ENCODE measurements at regions not wholly inside any gene's neighbourhood (a gene's known extent, or its start where the extent isn't known, plus 50 kb on each side); places are given as distances from the start of the nearest gene placed in this dataset.

GRCh38 chr13:82661126-82661525, 1221.1 kb downstream of the SLITRK1 start:
- no TSS peak for BruUV-seq (replicated peaks)
- no peak overlapping the region for H3K9ac ChIP-seq (ENCODE audit: low read depth, low read length)
- H3K4me3 ChIP-seq (ENCODE audit: insufficient read depth, low read depth, low read length): no peak overlapping the region
- H4K5ac ChIP-seq (ENCODE audit: low read depth, low read length): no peak overlapping the region
- no peak overlapping the region for H2AK5ac ChIP-seq (ENCODE audit: low read depth, low read length)
- no peak overlapping the region for H3K14ac ChIP-seq (replicated peaks; ENCODE audit: low read depth, low read length)
- TF ChIP-seq, protein P1, sequence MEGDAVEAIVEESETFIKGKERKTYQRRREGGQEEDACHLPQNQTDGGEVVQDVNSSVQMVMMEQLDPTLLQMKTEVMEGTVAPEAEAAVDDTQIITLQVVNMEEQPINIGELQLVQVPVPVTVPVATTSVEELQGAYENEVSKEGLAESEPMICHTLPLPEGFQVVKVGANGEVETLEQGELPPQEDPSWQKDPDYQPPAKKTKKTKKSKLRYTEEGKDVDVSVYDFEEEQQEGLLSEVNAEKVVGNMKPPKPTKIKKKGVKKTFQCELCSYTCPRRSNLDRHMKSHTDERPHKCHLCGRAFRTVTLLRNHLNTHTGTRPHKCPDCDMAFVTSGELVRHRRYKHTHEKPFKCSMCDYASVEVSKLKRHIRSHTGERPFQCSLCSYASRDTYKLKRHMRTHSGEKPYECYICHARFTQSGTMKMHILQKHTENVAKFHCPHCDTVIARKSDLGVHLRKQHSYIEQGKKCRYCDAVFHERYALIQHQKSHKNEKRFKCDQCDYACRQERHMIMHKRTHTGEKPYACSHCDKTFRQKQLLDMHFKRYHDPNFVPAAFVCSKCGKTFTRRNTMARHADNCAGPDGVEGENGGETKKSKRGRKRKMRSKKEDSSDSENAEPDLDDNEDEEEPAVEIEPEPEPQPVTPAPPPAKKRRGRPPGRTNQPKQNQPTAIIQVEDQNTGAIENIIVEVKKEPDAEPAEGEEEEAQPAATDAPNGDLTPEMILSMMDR (conservative IDR thresholded peaks at IDR 0.05; ENCODE audit: low read depth, low read length): no peak
- TF ChIP-seq BHLHE40 (IDR thresholded peaks at IDR 0.05; ENCODE audit: low read depth, low read length): no peak
- TF ChIP-seq, protein P2, sequence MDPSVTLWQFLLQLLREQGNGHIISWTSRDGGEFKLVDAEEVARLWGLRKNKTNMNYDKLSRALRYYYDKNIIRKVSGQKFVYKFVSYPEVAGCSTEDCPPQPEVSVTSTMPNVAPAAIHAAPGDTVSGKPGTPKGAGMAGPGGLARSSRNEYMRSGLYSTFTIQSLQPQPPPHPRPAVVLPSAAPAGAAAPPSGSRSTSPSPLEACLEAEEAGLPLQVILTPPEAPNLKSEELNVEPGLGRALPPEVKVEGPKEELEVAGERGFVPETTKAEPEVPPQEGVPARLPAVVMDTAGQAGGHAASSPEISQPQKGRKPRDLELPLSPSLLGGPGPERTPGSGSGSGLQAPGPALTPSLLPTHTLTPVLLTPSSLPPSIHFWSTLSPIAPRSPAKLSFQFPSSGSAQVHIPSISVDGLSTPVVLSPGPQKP (IDR thresholded peaks at IDR 0.05; ENCODE audit: borderline replicate concordance, low read depth, low read length): no peak
- TF ChIP-seq NFE2L2 (IDR thresholded peaks at IDR 0.05; ENCODE audit: low read depth, low read length): no peak
- no peak for TF ChIP-seq POLR2A (IDR thresholded peaks at IDR 0.05; ENCODE audit: low read depth, low read length)
- no peak for TF ChIP-seq SMC3 (IDR thresholded peaks at IDR 0.05; ENCODE audit: low read depth, low read length)
- TF ChIP-seq RFX5 (IDR thresholded peaks at IDR 0.05; ENCODE audit: low read depth, low read length): no peak
- TF ChIP-seq MXI1 (IDR thresholded peaks at IDR 0.05; ENCODE audit: borderline replicate concordance, low read depth, low read length): no peak
- no peak for TF ChIP-seq CHD1 (IDR thresholded peaks at IDR 0.05; ENCODE audit: low read depth, low read length)
- TF ChIP-seq RCOR1 (IDR thresholded peaks at IDR 0.05; ENCODE audit: insufficient replicate concordance, low read length): no peak
- H3K4ac ChIP-seq (ENCODE audit: low read depth, low read length): no peak overlapping the region
- no peak overlapping the region for H2BK120ac ChIP-seq (ENCODE audit: low read depth, low read length)
- no peaks in the 10 kb centered on the region for H3K79me1 ChIP-seq (ENCODE audit: low read depth in 1 of 2, low read length in 2 of 2)
- no peak overlapping the region for H2BK20ac ChIP-seq (ENCODE audit: low read depth, low read length)
- H3K4me1 ChIP-seq (ENCODE audit: control insufficient read depth, insufficient read depth, low read length): no peaks in the 10 kb centered on the region
- ChIA-PET POLR2A (ENCODE audit: unreplicated experiment) (no interaction called here), CTCF (no interaction called here)
- no peak overlapping the region for H3K18ac ChIP-seq (ENCODE audit: low read depth, low read length)
- no peaks in the 10 kb centered on the region for H3K9me1 ChIP-seq (ENCODE audit: insufficient read depth, low read length)
- no peaks in the 10 kb centered on the region for H4K20me1 ChIP-seq (ENCODE audit: insufficient read depth, low read length)
- in situ Hi-C loops (cut with MboI; ENCODE audit: low sequenced_read_pairs) (no loop called here), intact Hi-C loops (cut with micrococcal nuclease) (no loop called here), dilution Hi-C loops (cut with HindIII; ENCODE audit: low sequenced_read_pairs, unreplicated experiment) (no loop called here)
- no peak overlapping the region for H2BK15ac ChIP-seq (ENCODE audit: low read depth, low read length)
- no peak overlapping the region for H3K56ac ChIP-seq (ENCODE audit: extremely low read depth, insufficient read depth, low read length)
- no peak overlapping the region for H3K23ac ChIP-seq (ENCODE audit: low read depth, low read length)
- DNase-seq (no peak), ATAC-seq (ENCODE audit: low read depth) (no peak)
- H3K27me3 ChIP-seq (ENCODE audit: control insufficient read depth, insufficient read depth, low read length): no peaks in the 10 kb centered on the region
- no peaks in the 10 kb centered on the region for H3K36me3 ChIP-seq (ENCODE audit: control insufficient read depth, insufficient read depth, low read length)
- H3K4me2 ChIP-seq (ENCODE audit: low read depth, low read length): no peak overlapping the region
- H2BK5ac ChIP-seq (ENCODE audit: low read depth, low read length, poor library complexity, severe bottlenecking): no peak overlapping the region
- H4K8ac ChIP-seq (ENCODE audit: low read depth in 2 of 2, low read length in 2 of 2): no peak overlapping the region
- H3K9me3 ChIP-seq (ENCODE audit: control insufficient read depth, insufficient read depth, low read length): no peaks in the 10 kb centered on the region
- no peak overlapping the region for H3K27ac ChIP-seq (ENCODE audit: insufficient read depth, low read length)
- no peak overlapping the region for H2AFZ ChIP-seq (replicated peaks; ENCODE audit: low read length, poor library complexity)
- no peak overlapping the region for H2AK9ac ChIP-seq (replicated peaks; ENCODE audit: low read depth, low read length, poor library complexity)
- H4K91ac ChIP-seq (ENCODE audit: insufficient read depth, low read depth, low read length): no peak overlapping the region
- WGBS, 2 experiments (ENCODE audit: extremely low coverage in 2 of 2, insufficient read length in 1 of 2): 83% methylated on average over 1 of the region's 4 CpGs; no CpG with 5 or more reads in 1 of the 2 experiments

All from IMR-90 (cell line).